ENCODE measurements at regions not wholly inside any gene's neighbourhood (a gene's known extent, or its start where the extent isn't known, plus 50 kb on each side); places are given as distances from the start of the nearest gene placed in this dataset.

DNA sequence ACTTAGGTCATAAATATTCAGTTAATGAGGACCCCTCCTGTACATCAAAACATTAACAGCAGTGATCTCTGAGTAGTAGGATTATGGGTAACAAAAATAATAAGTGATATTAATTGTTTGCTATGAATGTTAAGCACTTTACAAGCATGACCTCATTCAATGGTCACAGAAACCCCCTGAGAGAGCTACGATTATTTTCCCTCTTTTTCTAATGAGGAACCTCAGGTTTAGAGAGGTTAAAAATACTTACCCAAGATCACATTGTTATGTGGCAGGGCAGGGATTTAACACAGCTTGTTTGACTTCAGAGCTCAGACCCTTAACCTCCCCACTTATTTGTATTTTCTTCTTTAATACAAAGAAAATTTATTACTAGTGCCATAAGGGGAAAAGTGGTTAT is 228.2 kb downstream of the TBL1XR1 start:
- DNase-seq (ENCODE audit: low read depth): no peak
- no peak overlapping the region for H3K4me3 ChIP-seq (ENCODE audit: low read depth, low read length)
- TF ChIP-seq, protein P1, sequence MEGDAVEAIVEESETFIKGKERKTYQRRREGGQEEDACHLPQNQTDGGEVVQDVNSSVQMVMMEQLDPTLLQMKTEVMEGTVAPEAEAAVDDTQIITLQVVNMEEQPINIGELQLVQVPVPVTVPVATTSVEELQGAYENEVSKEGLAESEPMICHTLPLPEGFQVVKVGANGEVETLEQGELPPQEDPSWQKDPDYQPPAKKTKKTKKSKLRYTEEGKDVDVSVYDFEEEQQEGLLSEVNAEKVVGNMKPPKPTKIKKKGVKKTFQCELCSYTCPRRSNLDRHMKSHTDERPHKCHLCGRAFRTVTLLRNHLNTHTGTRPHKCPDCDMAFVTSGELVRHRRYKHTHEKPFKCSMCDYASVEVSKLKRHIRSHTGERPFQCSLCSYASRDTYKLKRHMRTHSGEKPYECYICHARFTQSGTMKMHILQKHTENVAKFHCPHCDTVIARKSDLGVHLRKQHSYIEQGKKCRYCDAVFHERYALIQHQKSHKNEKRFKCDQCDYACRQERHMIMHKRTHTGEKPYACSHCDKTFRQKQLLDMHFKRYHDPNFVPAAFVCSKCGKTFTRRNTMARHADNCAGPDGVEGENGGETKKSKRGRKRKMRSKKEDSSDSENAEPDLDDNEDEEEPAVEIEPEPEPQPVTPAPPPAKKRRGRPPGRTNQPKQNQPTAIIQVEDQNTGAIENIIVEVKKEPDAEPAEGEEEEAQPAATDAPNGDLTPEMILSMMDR (IDR thresholded peaks at IDR 0.05; ENCODE audit: insufficient read depth, low read length): no peak

DNA sequence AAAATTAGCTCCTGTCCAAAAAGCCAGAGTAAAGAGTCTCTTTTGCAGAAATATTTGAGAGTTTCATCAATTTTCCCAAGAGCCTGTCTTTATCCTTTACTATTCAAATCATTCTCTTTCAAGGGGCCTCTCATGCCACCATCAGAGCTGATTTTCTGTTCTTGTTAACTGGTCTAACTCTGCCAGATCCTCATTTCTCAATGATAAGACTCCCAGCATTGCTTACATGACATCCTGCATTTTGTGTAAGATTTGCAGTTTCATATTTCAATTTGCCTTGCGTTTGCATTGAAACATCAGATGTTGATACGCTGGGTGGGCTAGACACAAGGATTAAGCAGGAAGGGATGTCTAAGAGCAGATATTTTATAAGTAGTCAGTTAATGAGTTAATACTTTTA is 228.7 kb downstream of the TBL1XR1 start:
- TF ChIP-seq, protein P1 (IDR thresholded peaks at IDR 0.05; ENCODE audit: insufficient read depth, low read length): no peak
- DNase-seq (ENCODE audit: low read depth): no peak
- H3K4me3 ChIP-seq (ENCODE audit: low read depth, low read length): no peak overlapping the region

DNA sequence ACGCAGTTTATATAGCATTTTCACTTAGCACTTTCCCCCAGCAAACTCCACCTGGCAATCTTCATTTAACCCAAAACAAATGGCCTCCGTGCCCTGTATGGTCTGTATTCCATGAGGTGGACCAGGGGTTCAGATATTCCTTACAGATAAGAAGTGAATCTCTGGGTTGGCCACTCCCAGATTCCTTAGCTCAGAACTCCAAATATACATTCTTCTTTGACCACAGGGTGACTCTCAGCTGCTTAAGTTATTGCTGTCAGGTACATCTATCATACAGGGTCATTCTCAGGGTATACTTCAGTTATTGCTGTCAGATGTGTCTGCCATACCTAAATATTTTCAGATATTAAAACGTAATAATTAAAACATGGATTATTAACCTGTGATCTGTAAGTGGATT is 229.8 kb downstream of the TBL1XR1 start:
- no peak overlapping the region for H3K4me3 ChIP-seq (ENCODE audit: low read depth, low read length)
- TF ChIP-seq, protein P1 (IDR thresholded peaks at IDR 0.05; ENCODE audit: insufficient read depth, low read length): no peak
- DNase-seq (ENCODE audit: low read depth): no peak

DNA sequence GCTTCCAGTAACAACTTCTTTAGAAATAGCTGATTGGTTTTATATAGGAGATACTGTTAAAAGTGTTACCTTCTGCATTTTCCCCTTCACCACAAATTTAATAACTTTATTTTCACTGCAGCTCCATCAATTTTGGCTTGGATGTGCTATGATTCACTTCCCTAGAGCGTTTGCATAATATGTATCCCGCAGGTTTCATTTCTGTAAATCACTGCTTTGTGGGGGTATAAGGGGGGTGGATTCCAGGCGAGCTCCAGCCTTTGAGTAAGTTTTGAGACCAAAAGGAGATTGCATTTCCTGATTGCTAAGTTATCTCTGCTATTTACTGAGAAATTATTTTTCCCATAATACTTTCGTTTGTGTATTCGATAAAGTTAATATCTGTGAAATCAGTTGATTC is 232.6 kb downstream of the TBL1XR1 start:
- no peak for DNase-seq (ENCODE audit: low read depth)
- no peak overlapping the region for H3K4me3 ChIP-seq (ENCODE audit: low read depth, low read length)
- TF ChIP-seq, protein P1 (IDR thresholded peaks at IDR 0.05; ENCODE audit: insufficient read depth, low read length): no peak

DNA sequence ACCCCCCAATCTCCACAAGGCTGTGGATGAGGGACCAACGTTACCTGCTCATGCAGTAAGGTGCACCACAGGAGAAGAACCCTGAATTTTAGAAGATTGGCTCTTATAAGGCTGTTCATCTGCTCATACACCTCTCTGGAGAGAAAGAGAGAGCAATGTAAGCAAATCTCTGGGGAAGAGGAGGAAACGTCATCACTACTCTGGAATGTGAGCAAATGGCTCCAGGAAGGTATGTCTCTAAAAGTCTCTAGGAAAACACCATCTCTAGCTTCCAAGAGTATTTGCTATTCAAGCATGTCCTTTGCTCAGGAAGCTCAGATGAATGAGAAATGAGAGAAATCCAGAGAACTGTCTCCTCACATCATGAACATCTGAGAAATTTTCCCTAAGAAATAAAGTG is 235.4 kb downstream of the TBL1XR1 start:
- peak; percentile 29 for DNase-seq (ENCODE audit: low read depth)
- no peak overlapping the region for H3K4me3 ChIP-seq (ENCODE audit: low read depth, low read length)
- TF ChIP-seq, protein P1 (IDR thresholded peaks at IDR 0.05; ENCODE audit: insufficient read depth, low read length): no peak

DNA sequence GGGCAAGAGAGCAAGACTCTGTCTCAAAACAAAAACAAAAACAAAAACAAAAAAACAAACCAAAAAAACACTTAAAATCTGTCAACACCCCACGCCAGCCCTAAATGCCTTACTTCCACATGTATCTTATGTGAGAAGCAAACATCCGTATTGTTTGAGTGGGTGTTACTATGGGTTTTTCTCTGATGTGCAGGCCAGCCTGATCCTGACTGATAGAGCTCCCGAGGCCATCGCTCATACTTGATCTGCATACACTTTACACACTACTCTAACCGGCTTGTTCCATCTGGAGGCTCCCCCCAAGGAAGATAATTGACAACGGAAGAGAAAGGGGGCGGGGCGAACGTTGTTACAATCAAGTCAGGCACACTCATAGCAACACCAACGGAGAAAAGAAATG is 237.4 kb downstream of the TBL1XR1 start:
- no peak for DNase-seq (ENCODE audit: low read depth)
- no peak overlapping the region for H3K4me3 ChIP-seq (ENCODE audit: low read depth, low read length)
- TF ChIP-seq, protein P1 (IDR thresholded peaks at IDR 0.05; ENCODE audit: insufficient read depth, low read length): no peak

DNA sequence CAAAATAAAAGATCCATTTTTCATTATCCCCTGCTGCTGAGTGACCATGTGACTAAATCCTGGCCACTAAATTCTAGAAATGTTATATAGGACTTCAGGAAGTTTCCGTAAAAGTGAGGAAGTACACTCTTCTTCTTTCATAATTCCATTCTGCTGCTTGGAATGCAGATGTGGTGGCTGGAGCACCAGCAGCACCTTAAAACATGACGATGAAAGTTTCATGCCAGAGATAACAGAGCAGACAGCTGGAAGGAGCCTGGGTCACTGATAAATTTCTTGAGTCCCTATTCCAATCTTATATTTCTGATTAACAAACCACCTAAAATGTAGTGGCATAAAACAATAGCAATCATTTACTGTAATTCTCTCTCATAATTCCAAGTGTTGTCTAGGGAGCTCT is 238.7 kb downstream of the TBL1XR1 start:
- TF ChIP-seq, protein P1 (IDR thresholded peaks at IDR 0.05; ENCODE audit: insufficient read depth, low read length): no peak
- H3K4me3 ChIP-seq (ENCODE audit: low read depth, low read length): no peak overlapping the region
- no peak for DNase-seq (ENCODE audit: low read depth)
